ENCODE measurements at regions not wholly inside any gene's neighbourhood (a gene's known extent, or its start where the extent isn't known, plus 50 kb on each side); places are given as distances from the start of the nearest gene placed in this dataset.
"Not testable (repeated sequence)": the region's sequence is repeated elsewhere in the genome, so short reads cannot be mapped to it uniquely, and the experiment has no call there.

- TF ChIP-seq POLR2AphosphoS5 (IDR thresholded peaks at IDR 0.05): no peak
- TF ChIP-seq CTCF (IDR thresholded peaks at IDR 0.05): no peak
- no peak for ATAC-seq (ENCODE audit: low FRiP score in 2 of 2)
- 52 to 71% methylated on average over 5 of the region's 5 CpGs for WGBS, 2 donors
- Histone ChIP-seq H3K4me3 (no peak overlapping the region), H3K27me3 (no peaks in the 10 kb centered on the region), H3K36me3 (no peaks in the 10 kb centered on the region), H3K27ac (no peak overlapping the region), H3K9me3 (no peaks in the 10 kb centered on the region), H3K4me1 (no peaks in the 10 kb centered on the region)
- no peak for DNase-seq
Measured at GRCh38 chr12:91256411-91256810, 73.8 kb upstream of the DCN start.

- Histone ChIP-seq H3K4me1 (no peaks in the 10 kb centered on the region), H3K36me3 (no peaks in the 10 kb centered on the region), H3K27ac (no peak overlapping the region), H3K4me3 (no peak overlapping the region), H3K9me3 (no peaks in the 10 kb centered on the region), H3K27me3 (no peaks in the 10 kb centered on the region)
- DNase-seq (no peak), ATAC-seq (ENCODE audit: low FRiP score in 2 of 2) (no peak)
- 65 to 68% methylated on average over 3 of the region's 3 CpGs for WGBS, 2 donors
- TF ChIP-seq EP300 (IDR thresholded peaks at IDR 0.05): no peak
- no peak for TF ChIP-seq POLR2AphosphoS5 (IDR thresholded peaks at IDR 0.05)
- TF ChIP-seq CTCF (IDR thresholded peaks at IDR 0.05): no peak
- no peak for TF ChIP-seq POLR2A (IDR thresholded peaks at IDR 0.05)
Measured at GRCh38 chr12:91252341-91252740, 69.7 kb upstream of the DCN start.

DNA sequence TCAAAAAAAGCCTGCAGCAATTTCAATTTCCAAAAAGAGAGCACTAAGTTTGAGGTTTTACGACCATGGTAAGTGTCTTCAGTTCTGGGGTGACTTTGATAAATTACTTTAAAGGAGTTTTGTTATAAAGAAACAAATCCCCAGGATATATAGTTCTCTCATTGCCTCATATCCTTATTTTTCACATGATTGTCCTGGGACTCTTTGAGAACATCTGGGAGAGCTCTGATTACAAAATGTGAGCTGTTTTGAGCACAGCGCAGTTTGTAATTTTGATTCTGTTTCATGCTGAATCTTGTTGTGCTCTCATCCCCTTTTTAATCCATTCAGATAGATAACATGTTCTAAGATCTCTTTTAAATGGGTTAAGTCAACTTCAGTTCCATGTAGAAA, 67.7 kb upstream of the DCN start:
- 59 to 73% methylated on average over 2 of the region's 2 CpGs for WGBS, 2 donors
- Histone ChIP-seq H3K36me3 (no peaks in the 10 kb centered on the region), H3K27me3 (no peaks in the 10 kb centered on the region), H3K4me3 (no peak overlapping the region), H3K27ac (peak overlapping the region in 3 of 4 donors; percentile 0 to 42 (median 8)), H3K9me3 (no peaks in the 10 kb centered on the region), H3K4me1 (no peaks in the 10 kb centered on the region)
- ATAC-seq (ENCODE audit: low FRiP score in 2 of 2) (peak in 1 of 2 donors; percentile 88), DNase-seq (no peak)
- TF ChIP-seq POLR2AphosphoS5 (IDR thresholded peaks at IDR 0.05) (no peak), POLR2A (IDR thresholded peaks at IDR 0.05) (no peak), CTCF (IDR thresholded peaks at IDR 0.05) (no peak), EP300 (IDR thresholded peaks at IDR 0.05) (no peak)

GRCh38 chr12:91249518-91250272, 67.1 kb upstream of the DCN start:
- H3K4me3 ChIP-seq: no peak overlapping the region
- 48 to 72% methylated on average over 1 of the region's 1 CpG for WGBS, 2 donors
- H3K36me3 ChIP-seq: no peaks in the 10 kb centered on the region
- H3K27ac ChIP-seq: peak overlapping the region in 3 of 4 donors; percentile 0 to 42 (median 8)
- TF ChIP-seq POLR2AphosphoS5 (IDR thresholded peaks at IDR 0.05) (no peak), POLR2A (IDR thresholded peaks at IDR 0.05) (no peak), EP300 (IDR thresholded peaks at IDR 0.05) (no peak), CTCF (IDR thresholded peaks at IDR 0.05) (no peak)
- no peaks in the 10 kb centered on the region for H3K27me3 ChIP-seq
- H3K4me1 ChIP-seq: no peaks in the 10 kb centered on the region
- ATAC-seq (ENCODE audit: low FRiP score in 2 of 2) (peak in 1 of 2 donors; percentile 95), DNase-seq (no peak)
- no peaks in the 10 kb centered on the region for H3K9me3 ChIP-seq

- Histone ChIP-seq H3K36me3 (no peaks in the 10 kb centered on the region), H3K27me3 (no peaks in the 10 kb centered on the region), H3K4me1 (no peaks in the 10 kb centered on the region), H3K9me3 (no peaks in the 10 kb centered on the region), H3K27ac (no peak overlapping the region), H3K4me3 (no peak overlapping the region)
- WGBS, 2 donors: 69 to 83% methylated on average over 1 of the region's 1 CpG
- TF ChIP-seq POLR2A (IDR thresholded peaks at IDR 0.05) (no peak), POLR2AphosphoS5 (IDR thresholded peaks at IDR 0.05) (no peak), CTCF (IDR thresholded peaks at IDR 0.05) (no peak), EP300 (IDR thresholded peaks at IDR 0.05) (no peak)
- peak in 1 of 2 donors; percentile 34 for ATAC-seq (ENCODE audit: low FRiP score in 2 of 2)
- DNase-seq: no peak
Measured at GRCh38 chr12:91249054-91249453, 66.4 kb upstream of the DCN start.

- H3K27ac ChIP-seq; H3K4me3 ChIP-seq; H3K4me1 ChIP-seq; DNase-seq; H3K9me3 ChIP-seq; H3K27me3 ChIP-seq; ATAC-seq (ENCODE audit: low FRiP score in 2 of 2); H3K36me3 ChIP-seq: not testable (repeated sequence)
- WGBS, 2 donors: 82 to 84% methylated on average over 5 of the region's 6 CpGs
Measured at GRCh38 chr12:91243177-91243576, 60.6 kb upstream of the DCN start.
